HCT116 (cell line): ENCODE measurements at regions not wholly inside any gene's neighbourhood (a gene's known extent, or its start where the extent isn't known, plus 50 kb on each side); places are given as distances from the start of the nearest gene placed in this dataset.

Experiments used
- ATAC-seq: fragments of 200-7000 bp; cut with Tn5 transposase; 2 replicates; pipeline ENCODE4 v1.9.1; 2020; ENCODE audit warnings: mild to moderate bottlenecking, moderate library complexity
- BruUV-seq: library from RNA; stranded (reverse); fragments of 400-500 nt; replicated peaks from 2 replicates; lab custom pipeline; 2021; lab: Mats Ljungman, UMichigan
- CTCF ChIA-PET: fragments of 300-600 bp; sonication (Branson Sonifier 250); formaldehyde crosslinking; loops from one replicate; lab custom pipeline; 2021; ENCODE audit warnings: antibody characterized with exemption; lab: Charles Lee
- POLR2A ChIA-PET: fragments of 300-600, 350-600 bp; sonication (Branson Sonifier 250); formaldehyde crosslinking; loops from one replicate; lab custom pipeline; 2021; ENCODE audit warnings: antibody characterized with exemption; lab: Charles Lee
- RAD21 ChIA-PET, 2 experiments: fragments of 300-600 bp; sonication (Branson Sonifier 250); formaldehyde crosslinking; loops; one replicate each; lab custom pipeline; 2023; ENCODE audit warnings: low total read pairs in 2 of 2; ENCODE audit not compliant: uncharacterized antibody in 2 of 2, unreplicated experiment in 2 of 2, low non-redundant PET in 1 of 2; lab: Charles Lee
- DNase-seq: peaks from one replicate; pipeline ENCODE4 v3.0.0-alpha.2; 2010; ENCODE audit warnings: low read depth, low spot score
- H2AFZ ChIP-seq: fragments of 200-600 bp; shearing (Covaris generic), sonication (generic); 2 replicates; pipeline ENCODE4 v1.6.1; 2017; ENCODE audit warnings: low read depth, mixed run types, mixed read lengths, antibody characterized with exemption, low read length; ENCODE audit not compliant: poor library complexity, severe bottlenecking
- H3K27ac ChIP-seq: 2 replicates; pipeline ENCODE4 v1.5.1; 2012; ENCODE audit warnings: low read depth, low read length
- H3K27me3 ChIP-seq: fragments of 200-600 bp; sonication (generic); 2 replicates; pipeline ENCODE4 v1.6.1; 2016; ENCODE audit warnings: mixed run types, low read length, mixed read lengths; ENCODE audit not compliant: insufficient read depth
- H3K36me3 ChIP-seq, 2 experiments: fragments of 200-500 bp in 1 of 2; fragments of 200-600 bp in 1 of 2; sonication (Bioruptor generic) in 1 of 2; sonication (generic) in 1 of 2; 2 replicates each; pipeline versions ENCODE4 v1.5.1 to v1.6.1; 2014 to 2016; ENCODE audit warnings: low read length in 2 of 2, inconsistent platforms in 1 of 2, mixed read lengths in 1 of 2, mixed run types in 1 of 2; ENCODE audit not compliant: insufficient read depth in 2 of 2, control insufficient read depth in 1 of 2
- H3K4me1 ChIP-seq, 2 experiments: fragments of 200-600 bp in 1 of 2; sonication (generic) in 1 of 2; 2 replicates each; pipeline versions ENCODE4 v1.5.1 to v1.6.1; 2012 to 2017; ENCODE audit warnings: low read length in 2 of 2, inconsistent platforms in 1 of 2, mild to moderate bottlenecking in 1 of 2, mixed read lengths in 1 of 2, mixed run types in 1 of 2, moderate library complexity in 1 of 2; ENCODE audit not compliant: insufficient read depth in 2 of 2, control insufficient read depth in 1 of 2
- H3K4me2 ChIP-seq: fragments of 200-600 bp; sonication (generic); 2 replicates; pipeline ENCODE4 v1.6.1; 2017; ENCODE audit warnings: mixed run types, low read length, mixed read lengths
- H3K4me3 ChIP-seq, 2 experiments: fragments of 200-600 bp in 1 of 2; sonication (generic) in 1 of 2; replicated peaks in 1 of 2; 2 replicates each; pipeline ENCODE4 v1.5.1; 2011 to 2016; ENCODE audit warnings: low read length in 2 of 2, control low read depth in 1 of 2, low read depth in 1 of 2, mild to moderate bottlenecking in 1 of 2, mixed read lengths in 1 of 2, mixed run types in 1 of 2
- H3K79me2 ChIP-seq: fragments of 200-600 bp; sonication (generic); 2 replicates; pipeline ENCODE4 v1.6.1; 2017; ENCODE audit warnings: mild to moderate bottlenecking, mixed run types, low read length, moderate library complexity, mixed read lengths; ENCODE audit not compliant: insufficient read depth
- H3K9ac ChIP-seq: fragments of 200-600 bp; sonication (generic); 2 replicates; pipeline ENCODE4 v1.6.1; 2016; ENCODE audit warnings: low read length, mixed read lengths
- H3K9me2 ChIP-seq: fragments of 200-600 bp; sonication (generic), shearing (Covaris generic); 2 replicates; pipeline ENCODE4 v1.6.1; 2017; ENCODE audit warnings: mixed run types, mild to moderate bottlenecking, moderate library complexity; ENCODE audit not compliant: insufficient read depth
- H3K9me3 ChIP-seq, 2 experiments: fragments of 200-500 bp in 1 of 2; fragments of 200-600 bp in 1 of 2; sonication (Bioruptor generic) in 1 of 2; sonication (generic) in 1 of 2; 2 replicates each; pipeline ENCODE4 v1.6.1; 2014 to 2017; ENCODE audit warnings: low read length in 2 of 2, mixed read lengths in 2 of 2, inconsistent platforms in 1 of 2, low read depth in 1 of 2, mild to moderate bottlenecking in 1 of 2, mixed run types in 1 of 2, moderate library complexity in 1 of 2; ENCODE audit not compliant: control insufficient read depth in 1 of 2, insufficient read depth in 1 of 2
- H4K20me1 ChIP-seq: fragments of 200-600 bp; sonication (generic), shearing (Covaris generic); 2 replicates; pipeline ENCODE4 v1.6.1; 2017; ENCODE audit warnings: mixed run types, mild to moderate bottlenecking, moderate library complexity; ENCODE audit not compliant: insufficient read depth
- CTCF ChIP-seq, 3 experiments: fragments of 200-600 bp in 1 of 3; sonication (generic) in 1 of 3; IDR thresholded peaks in 2 of 3; conservative IDR thresholded peaks in 1 of 3; 2 replicates each; pipeline ENCODE4 v1.5.1; 2012 to 2017; ENCODE audit warnings: low read depth in 2 of 3, low read length in 2 of 3, antibody characterized with exemption in 1 of 3, borderline replicate concordance in 1 of 3, control low read depth in 1 of 3, mild to moderate bottlenecking in 1 of 3, mixed read lengths in 1 of 3, mixed run types in 1 of 3, moderate library complexity in 1 of 3; ENCODE audit not compliant: insufficient read depth in 1 of 3
- POLR2A ChIP-seq: IDR thresholded peaks from 2 replicates; pipeline ENCODE4 v1.7.0; 2011; ENCODE audit warnings: borderline replicate concordance; ENCODE audit not compliant: insufficient read depth, insufficient read length; ENCODE audit errors: extremely low read depth
- RAD21 ChIP-seq: IDR thresholded peaks from 2 replicates; pipeline ENCODE4 v1.6.1; 2012; ENCODE audit warnings: low read depth, mild to moderate bottlenecking
- SP1 ChIP-seq: IDR thresholded peaks from 2 replicates; pipeline ENCODE4 v1.6.1; 2012; ENCODE audit warnings: low read depth
- ZFX ChIP-seq: fragments of 450-650 bp; IDR thresholded peaks from 2 replicates; pipeline ENCODE4 v1.6.1; 2017
- intact Hi-C: fragments of 100-400 bp; cut with micrococcal nuclease; formaldehyde crosslinking; loops from 2 replicates; pipeline ENCODE4 v1.10.0; 2022
- TF ChIP-seq, protein P1 (sequence below): IDR thresholded peaks from 2 replicates; pipeline ENCODE4 v1.6.1; 2012
- TF ChIP-seq, protein P2 (sequence below): IDR thresholded peaks from 2 replicates; pipeline ENCODE4 v1.6.1; 2012; ENCODE audit warnings: low read depth

GRCh38 chr5:164013077-164013670 is 507.8 kb downstream of the MAT2B start:
- TF ChIP-seq, protein P1, sequence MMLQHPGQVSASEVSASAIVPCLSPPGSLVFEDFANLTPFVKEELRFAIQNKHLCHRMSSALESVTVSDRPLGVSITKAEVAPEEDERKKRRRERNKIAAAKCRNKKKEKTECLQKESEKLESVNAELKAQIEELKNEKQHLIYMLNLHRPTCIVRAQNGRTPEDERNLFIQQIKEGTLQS, result no peak
- TF ChIP-seq RAD21 (peak; percentile 53), POLR2A (no peak), SP1 (no peak), CTCF (IDR thresholded peaks at IDR 0.05 in 2 of 3, conservative IDR thresholded peaks at IDR 0.05 in 1 of 3; ENCODE audit: borderline replicate concordance in 1 of 3, insufficient read depth in 1 of 3, low read depth in 2 of 3, low read length in 2 of 3) (peak; percentile 13 to 55 (median 31); a peak in 4 of 6 replicates), ZFX (no peak)
- TF ChIP-seq, protein P2, sequence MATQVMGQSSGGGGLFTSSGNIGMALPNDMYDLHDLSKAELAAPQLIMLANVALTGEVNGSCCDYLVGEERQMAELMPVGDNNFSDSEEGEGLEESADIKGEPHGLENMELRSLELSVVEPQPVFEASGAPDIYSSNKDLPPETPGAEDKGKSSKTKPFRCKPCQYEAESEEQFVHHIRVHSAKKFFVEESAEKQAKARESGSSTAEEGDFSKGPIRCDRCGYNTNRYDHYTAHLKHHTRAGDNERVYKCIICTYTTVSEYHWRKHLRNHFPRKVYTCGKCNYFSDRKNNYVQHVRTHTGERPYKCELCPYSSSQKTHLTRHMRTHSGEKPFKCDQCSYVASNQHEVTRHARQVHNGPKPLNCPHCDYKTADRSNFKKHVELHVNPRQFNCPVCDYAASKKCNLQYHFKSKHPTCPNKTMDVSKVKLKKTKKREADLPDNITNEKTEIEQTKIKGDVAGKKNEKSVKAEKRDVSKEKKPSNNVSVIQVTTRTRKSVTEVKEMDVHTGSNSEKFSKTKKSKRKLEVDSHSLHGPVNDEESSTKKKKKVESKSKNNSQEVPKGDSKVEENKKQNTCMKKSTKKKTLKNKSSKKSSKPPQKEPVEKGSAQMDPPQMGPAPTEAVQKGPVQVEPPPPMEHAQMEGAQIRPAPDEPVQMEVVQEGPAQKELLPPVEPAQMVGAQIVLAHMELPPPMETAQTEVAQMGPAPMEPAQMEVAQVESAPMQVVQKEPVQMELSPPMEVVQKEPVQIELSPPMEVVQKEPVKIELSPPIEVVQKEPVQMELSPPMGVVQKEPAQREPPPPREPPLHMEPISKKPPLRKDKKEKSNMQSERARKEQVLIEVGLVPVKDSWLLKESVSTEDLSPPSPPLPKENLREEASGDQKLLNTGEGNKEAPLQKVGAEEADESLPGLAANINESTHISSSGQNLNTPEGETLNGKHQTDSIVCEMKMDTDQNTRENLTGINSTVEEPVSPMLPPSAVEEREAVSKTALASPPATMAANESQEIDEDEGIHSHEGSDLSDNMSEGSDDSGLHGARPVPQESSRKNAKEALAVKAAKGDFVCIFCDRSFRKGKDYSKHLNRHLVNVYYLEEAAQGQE, result no peak
- H3K27me3 ChIP-seq, result no peaks in the 10 kb centered on the region
- H3K9me3 ChIP-seq, result peaks cover 0 to under 1% of the 10 kb centered on the region in 2 experiments; a peak in 1 of 4 replicates
- no peak overlapping the region for H3K9ac ChIP-seq
- no peaks in the 10 kb centered on the region for H3K79me2 ChIP-seq
- no TSS peak for BruUV-seq
- H4K20me1 ChIP-seq, result no peaks in the 10 kb centered on the region
- H3K4me3 ChIP-seq, result no peak overlapping the region
- ChIA-PET CTCF (interaction anchor here (0.7 to 1.0 kb wide), 2 partner anchors 317 to 491 kb away, joined by 3 read pairs; no protein-coding TSS in a partner anchor), RAD21 (no interaction called here), POLR2A (no interaction called here)
- DNase-seq, result peak; percentile 6
- no peaks in the 10 kb centered on the region for H3K4me1 ChIP-seq
- ATAC-seq, result no peak
- no peak overlapping the region for H3K4me2 ChIP-seq
- intact Hi-C loops, result loop anchor here (10.0 kb wide), 1 partner anchor 492 kb away; no protein-coding TSS in a partner anchor
- no peak overlapping the region for H2AFZ ChIP-seq
- no peaks in the 10 kb centered on the region for H3K36me3 ChIP-seq
- H3K27ac ChIP-seq, result no peak overlapping the region
- no peaks in the 10 kb centered on the region for H3K9me2 ChIP-seq
